HEK293T (cell line): ENCODE measurements at regions not wholly inside any gene's neighbourhood (a gene's known extent, or its start where the extent isn't known, plus 50 kb on each side); places are given as distances from the start of the nearest gene placed in this dataset.

Source experiments
- ARNT ChIP-seq: fragments of 450-650 bp; IDR thresholded peaks from 2 replicates; pipeline ENCODE4 v1.6.1; 2017; ENCODE audit warnings: mild to moderate bottlenecking
- FOXA1 ChIP-seq: fragments of 450-650 bp; IDR thresholded peaks from 2 replicates; pipeline ENCODE4 v1.6.1; 2016; ENCODE audit warnings: mild to moderate bottlenecking
- FOXM1 ChIP-seq: fragments of 450-650 bp; IDR thresholded peaks from 2 replicates; pipeline ENCODE4 v1.6.1; 2017; ENCODE audit warnings: mild to moderate bottlenecking, borderline replicate concordance
- LEF1 ChIP-seq: fragments of 450-650 bp; IDR thresholded peaks from 2 replicates; pipeline ENCODE4 v1.6.1; 2017; ENCODE audit warnings: mild to moderate bottlenecking, borderline replicate concordance
- TF ChIP-seq, protein P1 (sequence below): fragments of 450-650 bp; IDR thresholded peaks from 2 replicates; pipeline ENCODE4 v1.6.1; 2016

DNA sequence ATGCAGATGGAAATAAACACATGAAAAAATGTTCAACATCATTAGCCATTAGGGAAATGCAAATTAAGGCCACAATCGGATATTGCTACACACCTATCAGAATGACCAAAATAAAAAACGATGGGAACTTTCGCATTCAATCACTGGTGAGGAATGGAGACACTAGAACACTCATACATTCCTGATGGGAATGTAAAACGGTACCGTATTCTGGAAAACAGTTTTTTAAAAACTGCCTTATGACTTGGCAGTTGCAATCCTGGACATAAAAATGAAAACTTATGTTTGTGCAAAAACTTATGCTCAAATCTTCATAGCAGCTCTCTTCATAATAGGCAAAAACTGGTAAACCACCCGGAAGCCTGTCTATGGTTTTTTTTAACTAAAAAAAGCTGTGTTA is 146.0 kb downstream of the CEBPB start:
- TF ChIP-seq FOXA1 (no peak), LEF1 (no peak), ARNT (no peak), FOXM1 (no peak)
- TF ChIP-seq, protein P1, sequence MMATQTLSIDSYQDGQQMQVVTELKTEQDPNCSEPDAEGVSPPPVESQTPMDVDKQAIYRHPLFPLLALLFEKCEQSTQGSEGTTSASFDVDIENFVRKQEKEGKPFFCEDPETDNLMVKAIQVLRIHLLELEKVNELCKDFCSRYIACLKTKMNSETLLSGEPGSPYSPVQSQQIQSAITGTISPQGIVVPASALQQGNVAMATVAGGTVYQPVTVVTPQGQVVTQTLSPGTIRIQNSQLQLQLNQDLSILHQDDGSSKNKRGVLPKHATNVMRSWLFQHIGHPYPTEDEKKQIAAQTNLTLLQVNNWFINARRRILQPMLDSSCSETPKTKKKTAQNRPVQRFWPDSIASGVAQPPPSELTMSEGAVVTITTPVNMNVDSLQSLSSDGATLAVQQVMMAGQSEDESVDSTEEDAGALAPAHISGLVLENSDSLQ, result no peak
